Prostate gland (tissue), 2 donors: ENCODE measurements at regions not wholly inside any gene's neighbourhood (a gene's known extent, or its start where the extent isn't known, plus 50 kb on each side); places are given as distances from the start of the nearest gene placed in this dataset.

ENCODE experiments used
- DNase-seq: peaks from one replicate; pipeline ENCODE4 v3.0.0-alpha.2; 2019; ENCODE audit warnings: low spot score
- H3K27ac ChIP-seq, 2 donors: fragments of 200-600 bp; sonication (generic); 2 replicates each; pipeline ENCODE4 v1.5.1; 2017 to 2019
- H3K27me3 ChIP-seq: fragments of 200-600 bp; sonication (generic); replicated peaks from 2 replicates; pipeline ENCODE4 v1.5.1; 2019; ENCODE audit not compliant: insufficient read depth
- H3K36me3 ChIP-seq, 2 donors: fragments of 200-600 bp; sonication (generic); 1 replicate in 1 of 2; 2 replicates in 1 of 2; pipeline versions ENCODE4 v1.5.1 to v1.8.1; 2017 to 2019
- H3K4me1 ChIP-seq: fragments of 200-600 bp; sonication (generic); replicated peaks from 2 replicates; pipeline ENCODE4 v1.5.1; 2019
- H3K4me3 ChIP-seq, 2 donors: fragments of 200-600 bp; sonication (generic); 2 replicates each; pipeline ENCODE4 v1.5.1; 2017 to 2019
- H3K9me3 ChIP-seq: fragments of 200-600 bp; sonication (generic); 2 replicates; pipeline ENCODE4 v1.5.1; 2017
- POLR2A ChIP-seq: fragments of 450-650 bp; IDR thresholded peaks from one replicate; pipeline ENCODE4 v1.6.1; 2016; ENCODE audit warnings: antibody characterized with exemption, mild to moderate bottlenecking
- POLR2AphosphoS5 ChIP-seq: sonication (generic); formaldehyde crosslinking; IDR thresholded peaks from one replicate; pipeline ENCODE4 v1.6.1; 2017; ENCODE audit warnings: antibody characterized with exemption
- WGBS: methylation state at CpG from one replicate; pipeline ENCODE4 v1.1.5; 2018; 5-methylcytosine and 5-hydroxymethylcytosine counted together
- intact Hi-C: fragments of 100-400 bp; cut with DNase I; formaldehyde crosslinking; loops from one replicate; pipeline ENCODE4 v1.14.2; 2022
- TF ChIP-seq, protein P1 (sequence below), 4 experiments: fragments of 200-600 bp in 2 of 4; fragments of 450-650 bp in 2 of 4; sonication (generic) in 2 of 4; IDR thresholded peaks; 1 replicate in 3 of 4; 2 replicates in 1 of 4; pipeline ENCODE4 v1.5.1; 2016 to 2019; ENCODE audit warnings: antibody characterized with exemption in 4 of 4, mild to moderate bottlenecking in 2 of 4, moderate library complexity in 2 of 4

DNA sequence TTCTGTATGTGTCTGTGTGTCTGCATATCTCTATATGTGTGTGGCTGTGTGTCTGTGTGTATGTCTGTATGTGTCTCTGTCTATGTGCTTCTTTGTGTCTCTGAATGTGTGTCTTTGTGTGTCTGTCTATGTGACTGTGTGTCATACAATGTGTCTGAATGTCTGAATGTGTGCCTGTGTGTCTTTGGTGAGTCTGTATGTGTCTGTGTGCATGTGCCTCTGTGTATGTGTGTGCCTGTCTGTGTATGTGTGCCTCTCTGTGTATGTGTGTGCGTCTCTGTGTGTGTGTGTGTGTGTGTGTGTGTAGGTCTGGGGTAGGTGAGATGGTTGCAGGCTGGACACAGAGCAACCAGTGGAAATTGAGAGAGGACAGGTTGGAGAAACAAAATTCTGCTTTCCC is 435.3 kb downstream of the ARHGEF28 start:
- TF ChIP-seq POLR2A (no peak), POLR2AphosphoS5 (no peak)
- TF ChIP-seq, protein P1, sequence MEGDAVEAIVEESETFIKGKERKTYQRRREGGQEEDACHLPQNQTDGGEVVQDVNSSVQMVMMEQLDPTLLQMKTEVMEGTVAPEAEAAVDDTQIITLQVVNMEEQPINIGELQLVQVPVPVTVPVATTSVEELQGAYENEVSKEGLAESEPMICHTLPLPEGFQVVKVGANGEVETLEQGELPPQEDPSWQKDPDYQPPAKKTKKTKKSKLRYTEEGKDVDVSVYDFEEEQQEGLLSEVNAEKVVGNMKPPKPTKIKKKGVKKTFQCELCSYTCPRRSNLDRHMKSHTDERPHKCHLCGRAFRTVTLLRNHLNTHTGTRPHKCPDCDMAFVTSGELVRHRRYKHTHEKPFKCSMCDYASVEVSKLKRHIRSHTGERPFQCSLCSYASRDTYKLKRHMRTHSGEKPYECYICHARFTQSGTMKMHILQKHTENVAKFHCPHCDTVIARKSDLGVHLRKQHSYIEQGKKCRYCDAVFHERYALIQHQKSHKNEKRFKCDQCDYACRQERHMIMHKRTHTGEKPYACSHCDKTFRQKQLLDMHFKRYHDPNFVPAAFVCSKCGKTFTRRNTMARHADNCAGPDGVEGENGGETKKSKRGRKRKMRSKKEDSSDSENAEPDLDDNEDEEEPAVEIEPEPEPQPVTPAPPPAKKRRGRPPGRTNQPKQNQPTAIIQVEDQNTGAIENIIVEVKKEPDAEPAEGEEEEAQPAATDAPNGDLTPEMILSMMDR (IDR thresholded peaks at IDR 0.05), result no peak
- Histone ChIP-seq H3K36me3 (no peaks in the 10 kb centered on the region), H3K27me3 (no peaks in the 10 kb centered on the region), H3K4me3 (no peak overlapping the region), H3K4me1 (no peaks in the 10 kb centered on the region), H3K27ac (no peak overlapping the region), H3K9me3 (no peaks in the 10 kb centered on the region)
- DNase-seq, result no peak
- WGBS, result 83% methylated on average over 1 of the region's 1 CpG
- intact Hi-C loops, result no loop called here

DNA sequence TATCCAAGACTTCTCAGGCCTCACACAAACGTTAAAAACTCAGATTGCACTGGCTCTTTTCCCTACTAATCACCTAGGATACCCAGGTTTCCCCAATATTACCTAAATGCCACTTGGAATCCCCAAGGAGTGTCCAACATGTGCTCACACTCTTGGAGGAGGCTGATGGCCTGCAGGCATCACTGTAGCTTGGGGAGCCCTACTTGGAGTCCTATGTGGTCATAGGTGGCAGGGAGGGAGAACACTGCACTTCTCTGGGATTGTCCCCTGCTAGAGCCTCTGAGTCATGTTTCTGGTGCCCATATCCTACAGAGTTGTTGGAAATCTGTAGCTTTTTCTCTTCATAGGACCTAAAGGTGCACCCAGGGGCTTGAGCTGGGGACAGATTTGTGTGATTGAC is 433.7 kb downstream of the ARHGEF28 start:
- WGBS, result 22% methylated on average over 1 of the region's 1 CpG
- TF ChIP-seq POLR2A (no peak), POLR2AphosphoS5 (no peak)
- TF ChIP-seq, protein P1 (IDR thresholded peaks at IDR 0.05), result no peak

DNA sequence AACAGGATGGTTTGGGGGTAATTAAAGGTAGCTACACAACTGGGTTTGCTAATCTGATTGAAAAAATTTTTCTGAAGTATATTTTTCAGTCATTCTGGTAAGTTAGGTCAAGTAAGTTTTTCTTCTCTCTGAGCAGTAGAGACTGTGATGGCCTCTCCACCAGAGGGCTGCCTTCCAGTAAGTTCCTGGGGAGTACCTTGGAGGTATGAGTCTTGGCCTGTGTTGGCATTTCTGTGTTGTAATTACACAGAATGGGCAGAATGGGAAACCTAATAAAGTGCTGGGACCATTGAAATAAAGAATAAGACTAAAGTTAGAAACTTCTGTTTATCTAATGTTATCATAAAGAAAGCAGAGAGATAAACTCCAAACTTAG is 430.8 kb downstream of the ARHGEF28 start:
- intact Hi-C loops, result no loop called here
- Histone ChIP-seq H3K36me3 (no peaks in the 10 kb centered on the region), H3K27me3 (no peaks in the 10 kb centered on the region), H3K4me1 (no peaks in the 10 kb centered on the region), H3K4me3 (no peak overlapping the region), H3K9me3 (no peaks in the 10 kb centered on the region), H3K27ac (no peak overlapping the region)
- TF ChIP-seq POLR2A (no peak), POLR2AphosphoS5 (peak; percentile 27)
- TF ChIP-seq, protein P1 (IDR thresholded peaks at IDR 0.05), result peak; percentile 13 to 60 (median 52)
- DNase-seq, result peak; percentile 60

More for the DNA sequence above, 433.7 kb downstream of the ARHGEF28 start:
- Histone ChIP-seq H3K9me3 (no peaks in the 10 kb centered on the region), H3K4me1 (no peaks in the 10 kb centered on the region), H3K36me3 (no peaks in the 10 kb centered on the region), H3K4me3 (no peak overlapping the region), H3K27ac (no peak overlapping the region), H3K27me3 (no peaks in the 10 kb centered on the region)
- intact Hi-C loops, result no loop called here
- no peak for DNase-seq

DNA sequence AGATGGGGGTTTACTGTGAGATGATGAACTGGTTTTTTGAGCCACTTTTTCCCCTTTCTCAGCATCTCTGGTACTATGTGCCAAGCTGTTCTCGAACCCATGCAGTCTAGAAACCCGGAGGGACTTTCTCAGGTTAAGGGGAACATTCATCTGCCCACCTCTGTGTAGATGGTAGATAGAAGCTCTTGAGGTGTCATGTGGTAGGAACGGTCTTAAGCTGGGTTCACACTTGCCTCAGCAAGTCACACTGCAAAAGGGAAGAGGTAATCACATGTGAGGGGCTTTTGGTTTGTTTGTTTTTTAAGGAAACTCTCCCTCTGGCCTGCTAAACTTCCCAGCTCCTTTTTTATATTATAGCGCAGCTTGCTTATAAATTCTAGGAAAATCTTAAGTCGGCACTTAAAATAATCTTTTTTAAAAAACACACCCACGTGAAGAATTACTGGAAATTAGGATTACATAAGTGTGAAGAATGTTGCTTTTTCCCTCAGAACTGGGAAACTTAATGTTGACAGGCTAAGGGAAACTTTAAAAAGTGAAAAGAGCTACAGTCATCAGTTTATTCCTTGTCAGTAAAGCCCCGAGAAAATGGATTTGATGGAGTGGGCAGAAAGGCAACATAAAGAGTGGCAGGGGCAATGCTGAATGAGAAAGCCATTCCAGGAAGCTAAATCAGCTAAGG is 430.3 kb downstream of the ARHGEF28 start:
- H3K9me3 ChIP-seq, result no peaks in the 10 kb centered on the region
- intact Hi-C loops, result no loop called here
- no peak overlapping the region for H3K27ac ChIP-seq
- 74% methylated on average over 7 of the region's 7 CpGs for WGBS
- no peaks in the 10 kb centered on the region for H3K36me3 ChIP-seq
- DNase-seq, result no peak
- no peak for TF ChIP-seq POLR2A
- no peak for TF ChIP-seq POLR2AphosphoS5
- TF ChIP-seq, protein P1 (IDR thresholded peaks at IDR 0.05), result no peak
- no peaks in the 10 kb centered on the region for H3K4me1 ChIP-seq
- H3K4me3 ChIP-seq, result no peak overlapping the region
- H3K27me3 ChIP-seq, result no peaks in the 10 kb centered on the region

DNA sequence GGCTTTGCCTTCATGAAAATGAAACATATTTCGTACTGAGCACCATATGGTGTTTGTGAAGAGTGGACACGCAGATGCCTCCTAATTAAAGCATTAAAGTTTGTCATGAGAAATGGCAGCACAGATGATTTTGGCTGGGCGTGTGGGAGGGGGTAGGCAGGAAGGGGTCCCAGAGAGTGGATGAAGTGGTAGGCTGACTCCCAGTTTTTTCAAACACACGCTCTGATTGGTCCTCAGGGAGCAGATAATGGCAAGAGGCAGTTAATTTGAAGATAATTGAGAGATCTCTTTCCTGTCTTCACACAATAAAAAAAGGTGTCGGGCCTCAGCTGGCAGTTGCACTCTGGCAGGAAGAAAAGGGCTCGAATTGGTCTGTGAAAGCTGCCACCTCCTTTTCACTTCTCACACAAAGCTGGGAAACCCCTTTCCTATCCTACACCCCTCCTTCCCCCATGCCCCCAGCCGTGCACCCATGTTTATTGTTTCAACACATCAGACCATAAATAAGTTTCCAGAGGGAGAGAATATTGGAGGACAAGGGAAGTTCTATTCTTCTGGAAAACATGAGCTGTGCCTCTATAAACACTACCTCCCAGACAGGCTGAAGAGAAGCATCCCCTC is 429.6 kb downstream of the ARHGEF28 start:
- Histone ChIP-seq H3K4me1 (no peaks in the 10 kb centered on the region), H3K36me3 (no peaks in the 10 kb centered on the region), H3K27ac (no peak overlapping the region), H3K27me3 (no peaks in the 10 kb centered on the region), H3K4me3 (no peak overlapping the region), H3K9me3 (no peaks in the 10 kb centered on the region)
- no peak for DNase-seq
- WGBS, result 78% methylated on average over 7 of the region's 7 CpGs
- TF ChIP-seq, protein P1 (IDR thresholded peaks at IDR 0.05), result no peak
- TF ChIP-seq POLR2A, result no peak
- TF ChIP-seq POLR2AphosphoS5, result no peak
- intact Hi-C loops, result no loop called here
